H1 (cell line): ENCODE measurements at regions not wholly inside any gene's neighbourhood (a gene's known extent, or its start where the extent isn't known, plus 50 kb on each side); places are given as distances from the start of the nearest gene placed in this dataset.

Experiments used
- CTCF ChIA-PET: fragments of 300-600 bp; sonication (Branson Sonifier 250); formaldehyde crosslinking; loops from one replicate; lab custom pipeline; 2021; ENCODE audit not compliant: partially characterized antibody; lab: Charles Lee
- POLR2A ChIA-PET: fragments of 300-600 bp; sonication (Branson Sonifier 250); formaldehyde crosslinking; loops from one replicate; lab custom pipeline; 2021; ENCODE audit warnings: inconsistent platforms; ENCODE audit not compliant: partially characterized antibody; lab: Charles Lee
- DNase-seq, 2 experiments: peaks; one replicate each; pipeline versions ENCODE4 v3.0.0 to v3.0.0-alpha.2; 2010 to 2022; ENCODE audit warnings: low spot score in 2 of 2, low read depth in 1 of 2, mixed read lengths in 1 of 2
- FAIRE-seq: peaks from 2 replicates; lab custom pipeline; 2011; peaks lifted over from hg19 to GRCh38; lab: Jason Lieb, UNC
- H2AFZ ChIP-seq: 2 replicates; pipeline ENCODE4 v1.8.1; 2012; ENCODE audit warnings: low read length, inconsistent platforms
- H2AK5ac ChIP-seq: 2 replicates; pipeline ENCODE4 v1.6.1; 2013; ENCODE audit warnings: low read depth, low read length
- H2BK120ac ChIP-seq: replicated peaks from 2 replicates; pipeline ENCODE3; 2013; ENCODE audit warnings: low read depth, low read length, inconsistent platforms
- H2BK12ac ChIP-seq: 2 replicates; pipeline ENCODE4 v1.6.1; 2013; ENCODE audit warnings: low read depth, low read length
- H2BK15ac ChIP-seq: 2 replicates; pipeline ENCODE4 v1.6.1; 2013; ENCODE audit warnings: low read length
- H2BK20ac ChIP-seq: 2 replicates; pipeline ENCODE4 v1.6.1; 2013; ENCODE audit warnings: low read length
- H2BK5ac ChIP-seq: 2 replicates; pipeline ENCODE4 v1.6.1; 2013; ENCODE audit warnings: low read depth, low read length
- H3K14ac ChIP-seq: 2 replicates; pipeline ENCODE4 v1.6.1; 2013; ENCODE audit warnings: inconsistent platforms; ENCODE audit not compliant: insufficient read length
- H3K18ac ChIP-seq: 2 replicates; pipeline ENCODE4 v1.6.1; 2013; ENCODE audit warnings: low read length; ENCODE audit errors: extremely low read depth
- H3K23ac ChIP-seq: 2 replicates; pipeline ENCODE4 v1.6.1; 2013; ENCODE audit warnings: inconsistent platforms; ENCODE audit not compliant: insufficient read length
- H3K23me2 ChIP-seq: 2 replicates; pipeline ENCODE4 v1.6.1; 2013; ENCODE audit warnings: low read depth, low read length
- H3K27ac ChIP-seq: 2 replicates; pipeline ENCODE4 v1.6.1; 2011; ENCODE audit warnings: low read depth, low read length, inconsistent platforms
- H3K27me3 ChIP-seq, 4 experiments: replicated peaks in 1 of 4; 1 replicate in 1 of 4; 2 replicates in 3 of 4; pipeline versions ENCODE4 v1.6.1 to v1.8.1; 2011 to 2013; ENCODE audit warnings: low read length in 3 of 4, mild to moderate bottlenecking in 3 of 4, inconsistent platforms in 2 of 4, mixed read lengths in 2 of 4, moderate library complexity in 1 of 4; ENCODE audit not compliant: control insufficient read depth in 3 of 4, insufficient read depth in 3 of 4; ENCODE audit errors: extremely low read depth in 1 of 4
- H3K36me3 ChIP-seq, 4 experiments: 2 replicates each; pipeline versions ENCODE4 v1.6.1 to v1.8.1; 2011 to 2013; ENCODE audit warnings: mild to moderate bottlenecking in 4 of 4, low read length in 3 of 4, moderate library complexity in 2 of 4, control low read depth in 1 of 4, inconsistent platforms in 1 of 4; ENCODE audit not compliant: insufficient read depth in 4 of 4, control insufficient read depth in 2 of 4
- H3K4ac ChIP-seq: replicated peaks from 2 replicates; pipeline ENCODE3; 2013; ENCODE audit warnings: low read length, low read depth, mixed read lengths, inconsistent platforms; ENCODE audit not compliant: insufficient read length
- H3K4me1 ChIP-seq, 4 experiments: replicated peaks in 1 of 4; 1 replicate in 1 of 4; 2 replicates in 3 of 4; pipeline versions ENCODE4 v1.6.1 to v1.8.1; 2011 to 2013; ENCODE audit warnings: low read length in 3 of 4, inconsistent platforms in 2 of 4, mixed read lengths in 1 of 4; ENCODE audit not compliant: insufficient read depth in 4 of 4, control insufficient read depth in 3 of 4
- H3K4me2 ChIP-seq, 2 experiments: 2 replicates each; pipeline versions ENCODE4 v1.6.1 to v1.8.1; 2011 to 2013; ENCODE audit warnings: low read depth in 2 of 2, low read length in 2 of 2, control low read depth in 1 of 2, inconsistent platforms in 1 of 2, mild to moderate bottlenecking in 1 of 2; ENCODE audit not compliant: insufficient read depth in 1 of 2
- H3K4me3 ChIP-seq, 4 experiments: fragments of 200-600, 300-600 bp in 1 of 4; sonication (generic), shearing (Covaris generic), sonication (Bioruptor Twin) in 1 of 4; 2 replicates each; pipeline versions ENCODE4 v1.5.1 to v1.8.1; 2011 to 2016; ENCODE audit warnings: low read length in 4 of 4, low read depth in 3 of 4, control low read depth in 2 of 4, inconsistent platforms in 2 of 4, mild to moderate bottlenecking in 2 of 4, mixed read lengths in 1 of 4, moderate library complexity in 1 of 4; ENCODE audit not compliant: insufficient read depth in 2 of 4; ENCODE audit errors: extremely low read depth in 1 of 4
- H3K56ac ChIP-seq: replicated peaks from 2 replicates; pipeline ENCODE3; 2013; ENCODE audit warnings: low read depth, mild to moderate bottlenecking, mixed read lengths, low read length, inconsistent platforms; ENCODE audit not compliant: insufficient read length
- H3K79me1 ChIP-seq: 2 replicates; pipeline ENCODE4 v1.6.1; 2013; ENCODE audit warnings: low read depth, low read length, control low read depth
- H3K79me2 ChIP-seq, 2 experiments: 2 replicates each; pipeline versions ENCODE4 v1.6.1 to v1.8.1; 2012 to 2013; ENCODE audit warnings: low read length in 2 of 2, mild to moderate bottlenecking in 2 of 2, inconsistent platforms in 1 of 2; ENCODE audit not compliant: insufficient read depth in 2 of 2, control insufficient read depth in 1 of 2
- H3K9ac ChIP-seq, 4 experiments: replicated peaks in 1 of 4; 1 replicate in 1 of 4; 2 replicates in 3 of 4; pipeline versions ENCODE4 v1.6.1 to v1.8.1; 2011 to 2013; ENCODE audit warnings: low read depth in 3 of 4, low read length in 3 of 4, control low read depth in 2 of 4, mild to moderate bottlenecking in 2 of 4, moderate library complexity in 2 of 4, inconsistent platforms in 1 of 4; ENCODE audit errors: extremely low read depth in 1 of 4
- H3K9me3 ChIP-seq, 2 experiments: 2 replicates each; pipeline versions ENCODE4 v1.6.1 to v1.8.1; 2012 to 2013; ENCODE audit warnings: mild to moderate bottlenecking in 2 of 2, moderate library complexity in 2 of 2, control low read depth in 1 of 2, inconsistent platforms in 1 of 2, low read depth in 1 of 2, low read length in 1 of 2, mixed read lengths in 1 of 2; ENCODE audit not compliant: insufficient read depth in 2 of 2
- H4K20me1 ChIP-seq, 2 experiments: replicated peaks in 1 of 2; 2 replicates each; pipeline versions ENCODE3 to v1.8.1; 2011 to 2013; ENCODE audit warnings: inconsistent platforms in 2 of 2, low read length in 2 of 2, mild to moderate bottlenecking in 1 of 2; ENCODE audit not compliant: insufficient read depth in 2 of 2, control insufficient read depth in 1 of 2
- H4K5ac ChIP-seq: 2 replicates; pipeline ENCODE4 v1.6.1; 2013; ENCODE audit warnings: low read length, low read depth, mixed read lengths, inconsistent platforms; ENCODE audit not compliant: insufficient read length
- H4K8ac ChIP-seq: 2 replicates; pipeline ENCODE4 v1.8.0; 2013; ENCODE audit warnings: mild to moderate bottlenecking, moderate library complexity, low read length, inconsistent platforms; ENCODE audit not compliant: insufficient read depth; ENCODE audit errors: extremely low read depth
- H4K91ac ChIP-seq: replicated peaks from 2 replicates; pipeline ENCODE3; 2013; ENCODE audit warnings: low read length, mixed read lengths, inconsistent platforms; ENCODE audit not compliant: insufficient read length
- CTCF ChIP-seq, 3 experiments: IDR thresholded peaks; 1 replicate in 2 of 3; 2 replicates in 1 of 3; pipeline versions ENCODE4 v1.5.1 to v1.6.1; 2011; ENCODE audit warnings: low read length in 3 of 3, mild to moderate bottlenecking in 3 of 3, inconsistent platforms in 2 of 3, low read depth in 1 of 3, moderate library complexity in 1 of 3; ENCODE audit not compliant: insufficient read depth in 1 of 3; ENCODE audit errors: control extremely low read depth in 1 of 3
- MAX ChIP-seq: IDR thresholded peaks from 2 replicates; pipeline ENCODE4 v1.6.1; 2012; ENCODE audit warnings: inconsistent platforms
- RAD21 ChIP-seq, 2 experiments: IDR thresholded peaks in 1 of 2; conservative IDR thresholded peaks in 1 of 2; 2 replicates each; pipeline ENCODE4 v1.6.1; 2011; ENCODE audit warnings: low read depth in 2 of 2, low read length in 2 of 2, improper control_type of control experiment in 1 of 2, inconsistent platforms in 1 of 2, mild to moderate bottlenecking in 1 of 2, moderate library complexity in 1 of 2
- WGBS, 2 experiments: shearing (Covaris generic) in 1 of 2; methylation state at CpG; one replicate each; pipeline versions ENCODE4 v1.1.6 to v1.1.7; 2013 to 2015; ENCODE audit warnings: low lambda C conversion rate in 2 of 2, mixed read lengths in 2 of 2, inconsistent platforms in 1 of 2, low coverage in 1 of 2, missing lambda C conversion rate in 1 of 2; ENCODE audit not compliant: insufficient replicate concordance in 2 of 2, insufficient coverage in 1 of 2, insufficient read length in 1 of 2; ENCODE audit errors: extremely low coverage in 1 of 2, missing lambda C conversion rate in 1 of 2; 5-methylcytosine and 5-hydroxymethylcytosine counted together

GRCh38 chr2:126399001-126399400 is 257.0 kb upstream of the GYPC start:
- Histone ChIP-seq H3K27ac (no peak overlapping the region), H2BK20ac (no peak overlapping the region), H3K4me3 (no peak overlapping the region), H4K8ac (no peak overlapping the region), H3K4ac (no peak overlapping the region), H2BK120ac (no peak overlapping the region), H3K27me3 (no peaks in the 10 kb centered on the region), H3K4me2 (no peak overlapping the region), H2BK15ac (no peak overlapping the region), H3K14ac (no peak overlapping the region), H3K18ac (no peak overlapping the region), H3K23ac (no peak overlapping the region), H3K79me2 (no peaks in the 10 kb centered on the region), H2BK12ac (no peak overlapping the region), H4K20me1 (no peaks in the 10 kb centered on the region), H3K56ac (no peak overlapping the region), H4K5ac (no peak overlapping the region), H3K36me3 (no peaks in the 10 kb centered on the region)
- 95% methylated on average over 2 of the region's 2 CpGs; no CpG with 5 or more reads in 1 of the 2 experiments for WGBS, 2 experiments
- POLR2A ChIA-PET = no interaction called here
- no peak for FAIRE-seq
- DNase-seq = no peak
- TF ChIP-seq RAD21 (IDR thresholded peaks at IDR 0.05 in 1 of 2, conservative IDR thresholded peaks at IDR 0.05 in 1 of 2; ENCODE audit: low read depth in 2 of 2, low read length in 2 of 2) (peak; percentile 14 to 42; a peak in 3 of 4 replicates), CTCF (IDR thresholded peaks at IDR 0.05; ENCODE audit: control extremely low read depth in 1 of 3, insufficient read depth in 1 of 3, low read depth in 1 of 3, low read length in 3 of 3) (peak in 2 of 3 experiments; percentile 27 to 43; a peak in 3 of 4 replicates), MAX (no peak)
- TF ChIP-seq, all 59 proteins: peak for 2
- Histone ChIP-seq H3K9ac (no peak overlapping the region), H4K91ac (no peak overlapping the region), H3K23me2 (no peaks in the 10 kb centered on the region), H2BK5ac (no peak overlapping the region), H3K4me1 (no peaks in the 10 kb centered on the region), H3K9me3 (no peaks in the 10 kb centered on the region), H3K79me1 (no peaks in the 10 kb centered on the region), H2AK5ac (no peak overlapping the region), H2AFZ (no peak overlapping the region)
- CTCF ChIA-PET = interaction anchor here (0.7 to 3.2 kb wide), 15 partner anchors 10 to 380 kb away, joined by 3 to 15 read pairs (median 4); no protein-coding TSS in a partner anchor
